ENCODE measurements at regions not wholly inside any gene's neighbourhood (a gene's known extent, or its start where the extent isn't known, plus 50 kb on each side); places are given as distances from the start of the nearest gene placed in this dataset.

- Histone ChIP-seq H3K27me3 (no peaks in the 10 kb centered on the region), H3K27ac (no peak overlapping the region), H3K4me3 (no peak overlapping the region), H3K4me1 (no peaks in the 10 kb centered on the region), H3K9me3 (no peaks in the 10 kb centered on the region), H3K36me3 (no peaks in the 10 kb centered on the region)
- ATAC-seq (no peak), DNase-seq (no peak)
- no peak for TF ChIP-seq POLR2A (IDR thresholded peaks at IDR 0.05)
- TF ChIP-seq CTCF (IDR thresholded peaks at IDR 0.05), result no peak
- WGBS, 4 donors, result 46 to 53% (median 50%) methylated on average over 3 of the region's 3 CpGs
- intact Hi-C loops (cut with DNase I), result no loop called here
Observed at GRCh38 chr6:51021171-51021570, 202.5 kb downstream of the TFAP2B start.

DNA sequence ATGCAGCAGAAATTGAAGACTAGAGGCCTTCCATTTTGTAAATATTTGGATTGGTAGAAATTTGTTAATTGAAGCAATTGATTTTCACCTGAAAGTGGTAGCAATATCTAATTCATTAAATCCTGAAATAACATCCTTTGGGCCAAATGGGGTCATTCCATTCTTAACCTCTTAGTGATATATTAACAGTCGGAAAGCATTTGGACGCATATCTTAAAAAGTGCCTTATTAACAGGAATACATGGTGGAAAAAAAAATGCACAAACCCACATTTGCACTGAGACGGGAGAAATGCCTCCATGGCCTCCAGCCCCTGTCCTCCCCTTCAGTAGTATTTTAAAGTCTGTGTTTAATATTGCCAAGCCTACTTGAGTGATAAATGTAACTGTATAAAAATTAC lies 205.5 kb downstream of the TFAP2B start:
- no peak for TF ChIP-seq CTCF (IDR thresholded peaks at IDR 0.05)
- no peak for TF ChIP-seq POLR2A (IDR thresholded peaks at IDR 0.05)
- H3K9me3 ChIP-seq, result no peaks in the 10 kb centered on the region
- H3K4me3 ChIP-seq, result no peak overlapping the region
- WGBS, 4 donors, result 89 to 94% (median 91%) methylated on average over 3 of the region's 3 CpGs
- no peaks in the 10 kb centered on the region for H3K36me3 ChIP-seq
- no peaks in the 10 kb centered on the region for H3K4me1 ChIP-seq
- no peak for DNase-seq
- intact Hi-C loops (cut with DNase I), result no loop called here
- no peaks in the 10 kb centered on the region for H3K27me3 ChIP-seq
- no peak for ATAC-seq
- H3K27ac ChIP-seq, result no peak overlapping the region

- TF ChIP-seq CTCF (IDR thresholded peaks at IDR 0.05), result no peak
- TF ChIP-seq POLR2A (IDR thresholded peaks at IDR 0.05), result no peak
- no peak overlapping the region for H3K4me3 ChIP-seq
- no peaks in the 10 kb centered on the region for H3K9me3 ChIP-seq
- no peak overlapping the region for H3K27ac ChIP-seq
- H3K4me1 ChIP-seq, result no peaks in the 10 kb centered on the region
- H3K36me3 ChIP-seq, result no peaks in the 10 kb centered on the region
- ATAC-seq, result no peak
- H3K27me3 ChIP-seq, result no peaks in the 10 kb centered on the region
- DNase-seq, result no peak
- WGBS, 4 donors, result 80 to 84% (median 82%) methylated on average over 18 of the region's 18 CpGs
- intact Hi-C loops (cut with DNase I), result no loop called here
Observed at GRCh38 chr6:51025082-51025777, 206.6 kb downstream of the TFAP2B start.

- TF ChIP-seq POLR2A (IDR thresholded peaks at IDR 0.05) (no peak), CTCF (IDR thresholded peaks at IDR 0.05) (no peak)
- Histone ChIP-seq H3K4me3 (no peak overlapping the region), H3K27ac (no peak overlapping the region), H3K4me1 (no peaks in the 10 kb centered on the region), H3K36me3 (no peaks in the 10 kb centered on the region), H3K9me3 (no peaks in the 10 kb centered on the region), H3K27me3 (no peaks in the 10 kb centered on the region)
- DNase-seq (no peak), ATAC-seq (no peak)
- WGBS, 4 donors, result 58 to 71% (median 60%) methylated on average over 5 of the region's 5 CpGs
- intact Hi-C loops (cut with DNase I), result no loop called here
Observed at GRCh38 chr6:51027283-51028065, 208.8 kb downstream of the TFAP2B start.

Data from heart left ventricle (tissue), 16 donors.